ENCODE measurements at regions not wholly inside any gene's neighbourhood (a gene's known extent, or its start where the extent isn't known, plus 50 kb on each side); places are given as distances from the start of the nearest gene placed in this dataset.

- in situ Hi-C loops (cut with MboI; ENCODE audit: low sequenced_read_pairs in 4 of 4) (no loop called here), intact Hi-C loops (cut with DNase I; ENCODE audit: low total_unique reads) (no loop called here)
- TF ChIP-seq CTCF (IDR thresholded peaks at IDR 0.05 in 4 of 5, conservative IDR thresholded peaks at IDR 0.05 in 1 of 5) (no peak), POLR2A (IDR thresholded peaks at IDR 0.05) (no peak)
- DNase-seq: no peak
- Histone ChIP-seq H3K36me3 (no peaks in the 10 kb centered on the region), H3K27me3 (no peaks in the 10 kb centered on the region), H3K9me3 (no peaks in the 10 kb centered on the region), H3K4me1 (no peaks in the 10 kb centered on the region), H3K4me3 (no peak overlapping the region), H3K27ac (no peak overlapping the region)
- ATAC-seq: no peak
Measured at GRCh38 chrX:149222040-149222439, 283.1 kb downstream of the IDS start.

- Histone ChIP-seq H3K27me3 (no peaks in the 10 kb centered on the region), H3K4me3 (no peak overlapping the region), H3K9me3 (no peaks in the 10 kb centered on the region), H3K4me1 (no peaks in the 10 kb centered on the region), H3K27ac (no peak overlapping the region), H3K36me3 (no peaks in the 10 kb centered on the region)
- no peak for ATAC-seq
- in situ Hi-C loops (cut with MboI; ENCODE audit: low sequenced_read_pairs in 4 of 4) (no loop called here), intact Hi-C loops (cut with DNase I; ENCODE audit: low total_unique reads) (no loop called here)
- no peak for DNase-seq
- TF ChIP-seq CTCF (IDR thresholded peaks at IDR 0.05 in 4 of 5, conservative IDR thresholded peaks at IDR 0.05 in 1 of 5): no peak
- TF ChIP-seq POLR2A (IDR thresholded peaks at IDR 0.05): no peak
Measured at GRCh38 chrX:149221230-149221629, 283.9 kb downstream of the IDS start.

GRCh38 chrX:149213264-149213663 is 291.8 kb downstream of the IDS start:
- TF ChIP-seq CTCF (IDR thresholded peaks at IDR 0.05 in 4 of 5, conservative IDR thresholded peaks at IDR 0.05 in 1 of 5) (no peak), POLR2A (IDR thresholded peaks at IDR 0.05) (no peak)
- Histone ChIP-seq H3K27me3 (no peaks in the 10 kb centered on the region), H3K36me3 (no peaks in the 10 kb centered on the region), H3K27ac (no peak overlapping the region), H3K4me1 (no peaks in the 10 kb centered on the region), H3K9me3 (no peaks in the 10 kb centered on the region), H3K4me3 (no peak overlapping the region)
- intact Hi-C loops (cut with DNase I; ENCODE audit: low total_unique reads) (no loop called here), in situ Hi-C loops (cut with MboI; ENCODE audit: low sequenced_read_pairs in 4 of 4) (no loop called here)
- no peak for ATAC-seq
- no peak for DNase-seq

GRCh38 chrX:149208307-149208706 is 296.8 kb downstream of the IDS start:
- Histone ChIP-seq H3K27me3 (no peaks in the 10 kb centered on the region), H3K27ac (no peak overlapping the region), H3K4me1 (no peaks in the 10 kb centered on the region), H3K36me3 (no peaks in the 10 kb centered on the region), H3K4me3 (no peak overlapping the region), H3K9me3 (no peaks in the 10 kb centered on the region)
- TF ChIP-seq CTCF (IDR thresholded peaks at IDR 0.05 in 4 of 5, conservative IDR thresholded peaks at IDR 0.05 in 1 of 5) (no peak), POLR2A (IDR thresholded peaks at IDR 0.05) (no peak)
- intact Hi-C loops (cut with DNase I; ENCODE audit: low total_unique reads): no loop called here
- ATAC-seq (no peak), DNase-seq (no peak)
- in situ Hi-C loops (cut with MboI; ENCODE audit: low sequenced_read_pairs in 4 of 4): no loop called here

GRCh38 chrX:149207518-149207917 is 297.6 kb downstream of the IDS start:
- Histone ChIP-seq H3K9me3 (no peaks in the 10 kb centered on the region), H3K4me3 (no peak overlapping the region), H3K4me1 (no peaks in the 10 kb centered on the region), H3K27me3 (no peaks in the 10 kb centered on the region), H3K36me3 (no peaks in the 10 kb centered on the region), H3K27ac (no peak overlapping the region)
- ATAC-seq: no peak
- in situ Hi-C loops (cut with MboI; ENCODE audit: low sequenced_read_pairs in 4 of 4) (no loop called here), intact Hi-C loops (cut with DNase I; ENCODE audit: low total_unique reads) (no loop called here)
- no peak for DNase-seq
- TF ChIP-seq POLR2A (IDR thresholded peaks at IDR 0.05): no peak
- TF ChIP-seq CTCF (IDR thresholded peaks at IDR 0.05 in 4 of 5, conservative IDR thresholded peaks at IDR 0.05 in 1 of 5): no peak

All from gastrocnemius medialis (tissue), 4 donors.